Spleen (tissue), 11 donors: ENCODE measurements at regions not wholly inside any gene's neighbourhood (a gene's known extent, or its start where the extent isn't known, plus 50 kb on each side); places are given as distances from the start of the nearest gene placed in this dataset.

Experiments
- DNase-seq: peaks from one replicate; pipeline ENCODE4 v3.0.0-alpha.2; 2020
- H3K27ac ChIP-seq, 8 donors: fragments of 200-600 bp; sonication (generic) in 7 of 8; 1 replicate in 4 of 8; 2 replicates in 4 of 8; pipeline versions ENCODE4 v1.5.0 to v1.8.0; 2016 to 2021; ENCODE audit warnings: inconsistent platforms in 4 of 8, mild to moderate bottlenecking in 4 of 8, moderate library complexity in 1 of 8
- H3K27me3 ChIP-seq, 7 donors: fragments of 200-600 bp; sonication (generic) in 6 of 7; replicated peaks in 1 of 7; 1 replicate in 4 of 7; 2 replicates in 3 of 7; pipeline versions ENCODE4 v1.5.0 to v1.8.0; 2016 to 2021; ENCODE audit warnings: inconsistent platforms in 3 of 7, mild to moderate bottlenecking in 1 of 7
- H3K36me3 ChIP-seq, 6 donors: fragments of 200-600 bp; sonication (generic) in 5 of 6; 1 replicate in 4 of 6; 2 replicates in 2 of 6; pipeline versions ENCODE4 v1.5.0 to v1.8.0; 2016 to 2021; ENCODE audit warnings: inconsistent platforms in 2 of 6
- H3K4me1 ChIP-seq, 6 donors: fragments of 200-600 bp; sonication (generic) in 5 of 6; 1 replicate in 3 of 6; 2 replicates in 3 of 6; pipeline versions ENCODE4 v1.5.0 to v1.8.0; 2016 to 2021; ENCODE audit warnings: inconsistent platforms in 3 of 6
- H3K4me3 ChIP-seq, 8 donors: fragments of 200-600 bp; sonication (generic) in 7 of 8; 1 replicate in 4 of 8; 2 replicates in 4 of 8; pipeline versions ENCODE4 v1.5.0 to v1.8.0; 2016 to 2021; ENCODE audit warnings: inconsistent platforms in 4 of 8, mild to moderate bottlenecking in 4 of 8, moderate library complexity in 2 of 8
- H3K9me3 ChIP-seq, 8 donors: fragments of 200-600 bp; sonication (generic) in 7 of 8; 1 replicate in 4 of 8; 2 replicates in 4 of 8; pipeline versions ENCODE4 v1.5.0 to v1.8.0; 2016 to 2021; ENCODE audit warnings: inconsistent platforms in 4 of 8
- CTCF ChIP-seq, 11 experiments: fragments of 200-600 bp in 7 of 11; fragments of 450-650 bp in 4 of 11; sonication (generic) in 4 of 11; IDR thresholded peaks in 8 of 11; conservative IDR thresholded peaks in 3 of 11; 1 replicate in 7 of 11; 2 replicates in 4 of 11; pipeline versions ENCODE4 v1.4.0 to v1.8.0; 2016 to 2021; ENCODE audit warnings: antibody characterized with exemption in 11 of 11, inconsistent platforms in 4 of 11, mild to moderate bottlenecking in 1 of 11
- POLR2A ChIP-seq, 3 donors: fragments of 450-650 bp; IDR thresholded peaks; one replicate each; pipeline ENCODE4 v1.5.1; 2017; ENCODE audit warnings: antibody characterized with exemption in 3 of 3, mild to moderate bottlenecking in 1 of 3
- POLR2AphosphoS5 ChIP-seq, 3 donors: sonication (generic); formaldehyde crosslinking; IDR thresholded peaks; one replicate each; pipeline ENCODE4 v1.5.1; 2017; ENCODE audit warnings: antibody characterized with exemption in 3 of 3
- WGBS, 5 donors: extraction: QIAGEN DNeasy Blood & Tissue Kit in 3 of 5; methylation state at CpG; one replicate each; pipeline versions ENCODE4 v1.1.5 to v1.1.7; 2013 to 2018; 5-methylcytosine and 5-hydroxymethylcytosine counted together
- intact Hi-C: fragments of 100-400 bp; cut with DNase I; formaldehyde crosslinking; loops from one replicate; pipeline ENCODE4 v1.15.0; 2023; ENCODE audit warnings: low total_unique reads
- donor health status: healthy with polysubstance abuse.
- donor health status: DM: no; HTN: no; CAD: no; lungs with moderate emphysema.
- donor health status: DM: no; HTN: no; CAD: no.
- donor health status: Bipolar disorder and iron deficiency.
- donor health status: healthy.
- donor health status: DM: no; HTN: no; CAD: no.
- donor health status: DM: yes; HTN: yes; CAD: no.

GRCh38 chr2:122753336-122753735, 997.9 kb downstream of the TSN start:
- WGBS, 5 donors, result 60 to 90% (median 84%) methylated on average over 2 of the region's 2 CpGs
- Histone ChIP-seq H3K4me3 (no peak overlapping the region), H3K9me3 (peaks cover 0 to 3% (median 0%) of the 10 kb centered on the region in 8 donors), H3K27ac (peak overlapping the region in 4 of 8 donors; percentile 60 to 78 (median 78)), H3K27me3 (no peaks in the 10 kb centered on the region), H3K4me1 (peaks cover 0 to 15% (median 0%) of the 10 kb centered on the region in 6 donors), H3K36me3 (no peaks in the 10 kb centered on the region)
- intact Hi-C loops, result no loop called here
- TF ChIP-seq CTCF (IDR thresholded peaks at IDR 0.05 in 8 of 11, conservative IDR thresholded peaks at IDR 0.05 in 3 of 11) (no peak), POLR2A (IDR thresholded peaks at IDR 0.05) (no peak), POLR2AphosphoS5 (IDR thresholded peaks at IDR 0.05) (no peak)
- no peak for DNase-seq

- H3K36me3 ChIP-seq, result no peaks in the 10 kb centered on the region
- peaks cover 0 to 5% (median 0%) of the 10 kb centered on the region in 8 donors for H3K9me3 ChIP-seq
- WGBS, 5 donors, result 30 to 51% (median 40%) methylated on average over 2 of the region's 2 CpGs
- DNase-seq, result no peak
- peak overlapping the region in 6 of 8 donors; percentile 22 to 78 (median 70) for H3K27ac ChIP-seq
- TF ChIP-seq CTCF (IDR thresholded peaks at IDR 0.05 in 8 of 11, conservative IDR thresholded peaks at IDR 0.05 in 3 of 11) (no peak), POLR2AphosphoS5 (IDR thresholded peaks at IDR 0.05) (no peak), POLR2A (IDR thresholded peaks at IDR 0.05) (no peak)
- H3K4me3 ChIP-seq, result no peak overlapping the region
- intact Hi-C loops, result no loop called here
- H3K27me3 ChIP-seq, result no peaks in the 10 kb centered on the region
- peaks cover 0 to 15% (median 0%) of the 10 kb centered on the region in 6 donors for H3K4me1 ChIP-seq
Observed at GRCh38 chr2:122754561-122754960, 999.1 kb downstream of the TSN start.

GRCh38 chr2:122755281-122755780, 999.9 kb downstream of the TSN start:
- TF ChIP-seq POLR2AphosphoS5 (IDR thresholded peaks at IDR 0.05) (no peak), POLR2A (IDR thresholded peaks at IDR 0.05) (no peak), CTCF (IDR thresholded peaks at IDR 0.05 in 8 of 11, conservative IDR thresholded peaks at IDR 0.05 in 3 of 11) (no peak)
- WGBS, 5 donors, result 36 to 76% (median 46%) methylated on average over 3 of the region's 3 CpGs
- no peaks in the 10 kb centered on the region for H3K27me3 ChIP-seq
- H3K4me1 ChIP-seq, result peaks cover 0 to 15% (median 0%) of the 10 kb centered on the region in 6 donors
- no peak for DNase-seq
- H3K27ac ChIP-seq, result peak overlapping the region in 7 of 8 donors; percentile 22 to 78 (median 63)
- intact Hi-C loops, result no loop called here
- H3K4me3 ChIP-seq, result no peak overlapping the region
- H3K9me3 ChIP-seq, result peaks cover 0 to 5% (median 0%) of the 10 kb centered on the region in 8 donors
- H3K36me3 ChIP-seq, result no peaks in the 10 kb centered on the region

- H3K4me1 ChIP-seq, result peaks cover 0 to 12% (median 0%) of the 10 kb centered on the region in 6 donors
- H3K27ac ChIP-seq, result no peak overlapping the region
- no peak for DNase-seq
- H3K36me3 ChIP-seq, result no peaks in the 10 kb centered on the region
- WGBS, 5 donors, result 67 to 88% (median 77%) methylated on average over 2 of the region's 2 CpGs
- intact Hi-C loops, result no loop called here
- peaks cover 0 to 33% (median 16%) of the 10 kb centered on the region in 8 donors for H3K9me3 ChIP-seq
- H3K27me3 ChIP-seq, result no peaks in the 10 kb centered on the region
- H3K4me3 ChIP-seq, result no peak overlapping the region
- TF ChIP-seq POLR2A (IDR thresholded peaks at IDR 0.05) (no peak), POLR2AphosphoS5 (IDR thresholded peaks at IDR 0.05) (no peak), CTCF (IDR thresholded peaks at IDR 0.05 in 8 of 11, conservative IDR thresholded peaks at IDR 0.05 in 3 of 11) (no peak)
Observed at GRCh38 chr2:122758967-122759366, 1003.5 kb downstream of the TSN start.
